B cell (primary cell): ENCODE measurements at regions not wholly inside any gene's neighbourhood (a gene's known extent, or its start where the extent isn't known, plus 50 kb on each side); places are given as distances from the start of the nearest gene placed in this dataset.

ENCODE experiments used
- ATAC-seq: fragments of 200-7000 bp; cut with Tn5 transposase; one replicate; pipeline ENCODE4 v1.10.0; 2021; ENCODE audit warnings: low read depth, mild to moderate bottlenecking, moderate number of reproducible peaks, moderate library complexity
- CTCF ChIA-PET: fragments of 350-600 bp; sonication (Branson Sonifier 250); formaldehyde crosslinking; loops from one replicate; lab custom pipeline; 2021; ENCODE audit warnings: antibody characterized with exemption, inconsistent platforms; lab: Charles Lee
- POLR2A ChIA-PET: fragments of 350-600 bp; sonication (Branson Sonifier 250); formaldehyde crosslinking; loops from one replicate; lab custom pipeline; 2021; ENCODE audit warnings: antibody characterized with exemption; lab: Charles Lee
- DNase-seq: peaks from one replicate; pipeline ENCODE4 v3.0.0; 2013
- H2AFZ ChIP-seq: 2 replicates; pipeline ENCODE4 v1.6.1; 2012; ENCODE audit warnings: mild to moderate bottlenecking, low read depth, low read length; ENCODE audit not compliant: insufficient read depth, poor library complexity, severe bottlenecking
- H3K27ac ChIP-seq, 2 donors: 1 replicate in 1 of 2; 2 replicates in 1 of 2; pipeline ENCODE4 v1.5.1; 2012 to 2013; ENCODE audit warnings: low read length in 2 of 2, mild to moderate bottlenecking in 2 of 2, moderate library complexity in 1 of 2
- H3K27me3 ChIP-seq, 4 experiments: fragments of 200-600 bp in 1 of 4; sonication (generic) in 1 of 4; replicated peaks in 1 of 4; 1 replicate in 2 of 4; 2 replicates in 2 of 4; pipeline versions ENCODE4 v1.6.1 to v1.7.0; 2013 to 2016; ENCODE audit warnings: low read length in 3 of 4, mild to moderate bottlenecking in 2 of 4, mixed read lengths in 1 of 4, moderate library complexity in 1 of 4; ENCODE audit not compliant: insufficient read depth in 4 of 4, control insufficient read depth in 3 of 4; ENCODE audit errors: control extremely low read depth in 1 of 4
- H3K36me3 ChIP-seq, 2 experiments: replicated peaks in 1 of 2; 1 replicate in 1 of 2; 2 replicates in 1 of 2; pipeline versions ENCODE4 v1.6.1 to v1.7.1; 2013; ENCODE audit warnings: low read length in 1 of 2; ENCODE audit not compliant: insufficient read depth in 2 of 2, control insufficient read depth in 1 of 2; ENCODE audit errors: control extremely low read depth in 1 of 2, extremely low read depth in 1 of 2
- H3K4me1 ChIP-seq, 2 donors: fragments of 200-600 bp in 1 of 2; sonication (generic) in 1 of 2; 1 replicate in 1 of 2; 2 replicates in 1 of 2; pipeline versions ENCODE4 v1.5.1 to v1.6.1; 2013 to 2017; ENCODE audit warnings: low read length in 2 of 2; ENCODE audit not compliant: control insufficient read depth in 2 of 2, insufficient read depth in 2 of 2
- H3K4me2 ChIP-seq: replicated peaks from 2 replicates; pipeline ENCODE3; 2012; ENCODE audit warnings: mild to moderate bottlenecking, low read depth, low read length; ENCODE audit not compliant: poor library complexity, severe bottlenecking
- H3K4me3 ChIP-seq, 5 experiments: fragments of 200-600 bp in 1 of 5; sonication (generic) in 1 of 5; 1 replicate in 3 of 5; 2 replicates in 2 of 5; pipeline versions ENCODE4 v1.5.1 to v1.7.0; 2011 to 2016; ENCODE audit warnings: low read length in 4 of 5, mild to moderate bottlenecking in 4 of 5, low read depth in 2 of 5, control low read depth in 1 of 5, moderate library complexity in 1 of 5; ENCODE audit not compliant: insufficient read depth in 1 of 5; ENCODE audit errors: control extremely low read depth in 1 of 5, extremely low read depth in 1 of 5
- H3K79me2 ChIP-seq: fragments of 200-600 bp; sonication (generic); one replicate; pipeline ENCODE4 v1.6.0; 2016; ENCODE audit warnings: low read length; ENCODE audit not compliant: control insufficient read depth, insufficient read depth
- H3K9ac ChIP-seq: fragments of 200-600 bp; sonication (generic); 2 replicates; pipeline ENCODE4 v1.6.1; 2017; ENCODE audit warnings: mild to moderate bottlenecking, low read length, moderate library complexity
- H3K9me3 ChIP-seq, 3 donors: one replicate each; pipeline versions ENCODE4 v1.6.1 to v1.7.1; 2013; ENCODE audit warnings: low read length in 2 of 3; ENCODE audit not compliant: control insufficient read depth in 2 of 3, insufficient read depth in 1 of 3; ENCODE audit errors: control extremely low read depth in 1 of 3
- H4K20me1 ChIP-seq: 2 replicates; pipeline ENCODE4 v1.6.0; 2012; ENCODE audit warnings: mild to moderate bottlenecking, low read length; ENCODE audit not compliant: insufficient read depth, control insufficient read depth, poor library complexity, severe bottlenecking
- H3K27ac Mint-ChIP-seq: one replicate; pipeline ENCODE4 v1.8.0; 2021; ENCODE audit warnings: mixed read lengths
- H3K27me3 Mint-ChIP-seq: one replicate; pipeline ENCODE4 v1.8.0; 2021; ENCODE audit warnings: mixed read lengths
- H3K4me1 Mint-ChIP-seq: one replicate; pipeline ENCODE4 v1.8.0; 2021; ENCODE audit warnings: mixed read lengths
- H3K4me3 Mint-ChIP-seq: one replicate; pipeline ENCODE4 v1.8.0; 2021; ENCODE audit warnings: mixed read lengths
- H3K9me3 Mint-ChIP-seq: one replicate; pipeline ENCODE4 v1.8.0; 2022; ENCODE audit warnings: mixed read lengths; ENCODE audit not compliant: insufficient read depth
- CTCF ChIP-seq: fragments of 200-600 bp; IDR thresholded peaks from one replicate; pipeline ENCODE4 v1.8.0; 2022; ENCODE audit warnings: antibody characterized with exemption, mild to moderate bottlenecking
- EZH2 ChIP-seq: IDR thresholded peaks from 2 replicates; pipeline ENCODE4 v1.6.1; 2012; ENCODE audit warnings: borderline replicate concordance, low read depth, mild to moderate bottlenecking, moderate library complexity, low read length; ENCODE audit not compliant: insufficient read depth, poor library complexity, severe bottlenecking
- WGBS: methylation state at CpG from one replicate; pipeline ENCODE4 v1.1.5; 2013; ENCODE audit warnings: missing lambda C conversion rate; ENCODE audit not compliant: insufficient coverage; 5-methylcytosine and 5-hydroxymethylcytosine counted together
- intact Hi-C: fragments of 100-400 bp; cut with micrococcal nuclease; formaldehyde crosslinking; loops from one replicate; pipeline ENCODE4 v1.10.0; 2022

- Histone ChIP-seq H3K79me2 (no peaks in the 10 kb centered on the region), H3K9ac (no peak overlapping the region), H3K4me1 (no peaks in the 10 kb centered on the region), H2AFZ (no peak overlapping the region), H3K4me2 (no peak overlapping the region), H3K9me3 (no peaks in the 10 kb centered on the region), H4K20me1 (no peaks in the 10 kb centered on the region), H3K27me3 (peaks cover 0 to 5% (median 0%) of the 10 kb centered on the region in 4 experiments), H3K27ac (no peak overlapping the region), H3K36me3 (no peaks in the 10 kb centered on the region), H3K4me3 (no peak overlapping the region)
- no peak for TF ChIP-seq EZH2
- TF ChIP-seq CTCF, result no peak
- ATAC-seq (no peak), DNase-seq (no peak)
- POLR2A ChIA-PET, result no interaction called here
- CTCF ChIA-PET, result interaction anchor here (0.8 to 8.6 kb wide), 12 partner anchors 20 to 499 kb away, joined by 3 to 163 read pairs (median 6); partner anchors contain the start of genes MKKS and SLX4IP
- Mint-ChIP-seq H3K27me3 (peaks cover 12% of the 10 kb centered on the region), H3K4me3 (no peak overlapping the region), H3K9me3 (no peaks in the 10 kb centered on the region), H3K4me1 (no peaks in the 10 kb centered on the region), H3K27ac (no peak overlapping the region)
- intact Hi-C loops, result loop anchor here (1.0 to 10.0 kb wide), 4 partner anchors 57 to 1565 kb away; partner anchors contain the start of gene ANKEF1
- whole genome bisulfite sequencing, result no CpG with 5 or more reads among the region's 1 CpG
These were observed 57.2 kb upstream of the ANKEF1 start for GRCh38 chr20:9977629-9978028.

GRCh38 chr20:9974324-9974723, 60.5 kb upstream of the ANKEF1 start:
- Mint-ChIP-seq H3K27me3 (peaks cover 26% of the 10 kb centered on the region), H3K9me3 (no peaks in the 10 kb centered on the region), H3K4me1 (no peaks in the 10 kb centered on the region), H3K4me3 (no peak overlapping the region), H3K27ac (no peak overlapping the region)
- no peaks in the 10 kb centered on the region for H3K9me3 ChIP-seq
- H3K27ac ChIP-seq, result no peak overlapping the region
- intact Hi-C loops, result loop anchor here (10.0 kb wide), 1 partner anchor 1230 kb away; no protein-coding TSS in a partner anchor
- H3K36me3 ChIP-seq, result no peaks in the 10 kb centered on the region
- H3K4me2 ChIP-seq, result no peak overlapping the region
- WGBS, result 83% methylated on average over 1 of the region's 2 CpGs
- no peak for TF ChIP-seq CTCF
- no peak for TF ChIP-seq EZH2
- no peak overlapping the region for H3K4me3 ChIP-seq
- H4K20me1 ChIP-seq, result no peaks in the 10 kb centered on the region
- ATAC-seq, result no peak
- H3K9ac ChIP-seq, result no peak overlapping the region
- H3K79me2 ChIP-seq, result no peaks in the 10 kb centered on the region
- peaks cover 0 to 5% (median 1%) of the 10 kb centered on the region in 4 experiments for H3K27me3 ChIP-seq
- no peak overlapping the region for H2AFZ ChIP-seq
- CTCF ChIA-PET, result no interaction called here
- no peaks in the 10 kb centered on the region for H3K4me1 ChIP-seq
- DNase-seq, result no peak
- POLR2A ChIA-PET, result no interaction called here
